ENCODE measurements at regions not wholly inside any gene's neighbourhood (a gene's known extent, or its start where the extent isn't known, plus 50 kb on each side); places are given as distances from the start of the nearest gene placed in this dataset.

GRCh38 chr13:105116966-105117365, 1418.5 kb downstream of the EFNB2 start:
- peaks cover 0 to 11% of the 10 kb centered on the region in 2 donors for H3K9me3 ChIP-seq
- no peak overlapping the region for H3K27ac ChIP-seq
- H3K4me3 ChIP-seq: no peak overlapping the region
- no peaks in the 10 kb centered on the region for H3K27me3 ChIP-seq
- no peaks in the 10 kb centered on the region for H3K4me1 ChIP-seq
- no peak for TF ChIP-seq CTCF (IDR thresholded peaks at IDR 0.05)
- intact Hi-C loops (cut with DNase I): no loop called here
- no peaks in the 10 kb centered on the region for H3K36me3 ChIP-seq
- no peak for DNase-seq (ENCODE audit: low spot score in 2 of 2)

GRCh38 chr13:105112561-105112960, 1422.9 kb downstream of the EFNB2 start:
- Histone ChIP-seq H3K27me3 (no peaks in the 10 kb centered on the region), H3K9me3 (peaks cover 0 to 11% of the 10 kb centered on the region in 2 donors), H3K36me3 (no peaks in the 10 kb centered on the region), H3K4me3 (no peak overlapping the region), H3K4me1 (no peaks in the 10 kb centered on the region), H3K27ac (no peak overlapping the region)
- no peak for TF ChIP-seq CTCF (IDR thresholded peaks at IDR 0.05)
- DNase-seq (ENCODE audit: low spot score in 2 of 2): no peak
- intact Hi-C loops (cut with DNase I): no loop called here

- no peak for TF ChIP-seq CTCF (IDR thresholded peaks at IDR 0.05)
- Histone ChIP-seq H3K27me3 (no peaks in the 10 kb centered on the region), H3K9me3 (no peaks in the 10 kb centered on the region), H3K36me3 (no peaks in the 10 kb centered on the region), H3K4me3 (no peak overlapping the region), H3K27ac (no peak overlapping the region), H3K4me1 (no peaks in the 10 kb centered on the region)
- intact Hi-C loops (cut with DNase I): no loop called here
- DNase-seq (ENCODE audit: low spot score in 2 of 2): no peak
Measured at GRCh38 chr13:105107781-105108180, 1427.7 kb downstream of the EFNB2 start.

- intact Hi-C loops (cut with DNase I): no loop called here
- no peak for DNase-seq (ENCODE audit: low spot score in 2 of 2)
- Histone ChIP-seq H3K4me1 (no peaks in the 10 kb centered on the region), H3K4me3 (no peak overlapping the region), H3K9me3 (no peaks in the 10 kb centered on the region), H3K27ac (no peak overlapping the region), H3K36me3 (no peaks in the 10 kb centered on the region), H3K27me3 (no peaks in the 10 kb centered on the region)
- TF ChIP-seq CTCF (IDR thresholded peaks at IDR 0.05): no peak
Measured at GRCh38 chr13:105105471-105105870, 1430.0 kb downstream of the EFNB2 start.

GRCh38 chr13:105097521-105097920, 1437.9 kb downstream of the EFNB2 start:
- no peaks in the 10 kb centered on the region for H3K9me3 ChIP-seq
- no peak overlapping the region for H3K4me3 ChIP-seq
- no peak for TF ChIP-seq CTCF (IDR thresholded peaks at IDR 0.05)
- no peak overlapping the region for H3K27ac ChIP-seq
- H3K4me1 ChIP-seq: no peaks in the 10 kb centered on the region
- H3K36me3 ChIP-seq: no peaks in the 10 kb centered on the region
- intact Hi-C loops (cut with DNase I): no loop called here
- DNase-seq (ENCODE audit: low spot score in 2 of 2): no peak
- no peaks in the 10 kb centered on the region for H3K27me3 ChIP-seq

Data from ascending aorta (tissue), 2 donors.